Endothelial cell (in vitro differentiated cells): ENCODE measurements at regions not wholly inside any gene's neighbourhood (a gene's known extent, or its start where the extent isn't known, plus 50 kb on each side); places are given as distances from the start of the nearest gene placed in this dataset.
"Not testable (repeated sequence)": the region's sequence is repeated elsewhere in the genome, so short reads cannot be mapped to it uniquely, and the experiment has no call there.

Experiments
- DNase-seq: peaks from one replicate; pipeline ENCODE4 v3.0.0; 2021; ENCODE audit warnings: low spot score
- H3K27ac Mint-ChIP-seq: one replicate; pipeline ENCODE4 v1.8.0; 2021; ENCODE audit warnings: mixed read lengths, inconsistent platforms; ENCODE audit not compliant: unreplicated experiment
- H3K27me3 Mint-ChIP-seq: one replicate; pipeline ENCODE4 v1.8.0; 2021; ENCODE audit warnings: mild to moderate bottlenecking, moderate library complexity, mixed read lengths, inconsistent platforms; ENCODE audit not compliant: unreplicated experiment
- H3K36me3 Mint-ChIP-seq: one replicate; pipeline ENCODE4 v1.8.0; 2021; ENCODE audit warnings: mild to moderate bottlenecking, low read depth, mixed read lengths, inconsistent platforms; ENCODE audit not compliant: unreplicated experiment
- H3K4me1 Mint-ChIP-seq: one replicate; pipeline ENCODE4 v1.8.0; 2021; ENCODE audit warnings: mild to moderate bottlenecking, mixed read lengths, inconsistent platforms; ENCODE audit not compliant: unreplicated experiment
- H3K4me3 Mint-ChIP-seq: one replicate; pipeline ENCODE4 v1.8.0; 2021; ENCODE audit warnings: mild to moderate bottlenecking, mixed read lengths, inconsistent platforms; ENCODE audit not compliant: unreplicated experiment
- H3K9me3 Mint-ChIP-seq: one replicate; pipeline ENCODE4 v1.8.0; 2021; ENCODE audit warnings: mixed read lengths, inconsistent platforms; ENCODE audit not compliant: unreplicated experiment
- microRNA-seq: library from miRNA; unstranded; fragments of <30 nt; microRNA quantifications from one replicate; pipeline ENCODE4, GENCODE V29; 2020; ENCODE audit not compliant: unreplicated experiment
- TF ChIP-seq, protein P1 (sequence below): fragments of 200-600 bp; sonication (generic); IDR thresholded peaks from one replicate; pipeline ENCODE4 v1.5.0; 2021; ENCODE audit warnings: antibody characterized with exemption; ENCODE audit not compliant: unreplicated experiment

DNA sequence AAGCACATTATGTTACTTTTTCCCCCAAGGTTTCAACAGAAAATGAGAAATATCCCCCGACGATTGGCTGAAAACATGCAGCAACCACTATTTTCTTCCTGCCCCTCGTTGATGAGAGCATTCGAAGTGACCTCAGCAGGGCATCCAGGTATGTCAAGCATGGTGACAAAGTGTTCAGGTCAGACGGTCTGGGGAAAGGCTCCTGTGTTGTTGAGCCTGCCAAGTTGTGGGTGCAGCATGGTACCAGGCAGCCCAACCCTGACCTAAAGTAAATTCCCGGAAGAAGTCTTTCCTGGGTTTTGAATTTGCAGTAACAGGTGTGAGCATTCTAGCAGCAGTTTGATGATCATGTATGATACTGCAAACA, 51.7 kb upstream of the SEC14L1 start:
- no peak for DNase-seq
- peak overlapping the region; percentile 92 for H3K27ac Mint-ChIP-seq
- H3K9me3 Mint-ChIP-seq, result no peaks in the 10 kb centered on the region
- H3K4me1 Mint-ChIP-seq, result peaks cover 33% of the 10 kb centered on the region
- TF ChIP-seq, protein P1, sequence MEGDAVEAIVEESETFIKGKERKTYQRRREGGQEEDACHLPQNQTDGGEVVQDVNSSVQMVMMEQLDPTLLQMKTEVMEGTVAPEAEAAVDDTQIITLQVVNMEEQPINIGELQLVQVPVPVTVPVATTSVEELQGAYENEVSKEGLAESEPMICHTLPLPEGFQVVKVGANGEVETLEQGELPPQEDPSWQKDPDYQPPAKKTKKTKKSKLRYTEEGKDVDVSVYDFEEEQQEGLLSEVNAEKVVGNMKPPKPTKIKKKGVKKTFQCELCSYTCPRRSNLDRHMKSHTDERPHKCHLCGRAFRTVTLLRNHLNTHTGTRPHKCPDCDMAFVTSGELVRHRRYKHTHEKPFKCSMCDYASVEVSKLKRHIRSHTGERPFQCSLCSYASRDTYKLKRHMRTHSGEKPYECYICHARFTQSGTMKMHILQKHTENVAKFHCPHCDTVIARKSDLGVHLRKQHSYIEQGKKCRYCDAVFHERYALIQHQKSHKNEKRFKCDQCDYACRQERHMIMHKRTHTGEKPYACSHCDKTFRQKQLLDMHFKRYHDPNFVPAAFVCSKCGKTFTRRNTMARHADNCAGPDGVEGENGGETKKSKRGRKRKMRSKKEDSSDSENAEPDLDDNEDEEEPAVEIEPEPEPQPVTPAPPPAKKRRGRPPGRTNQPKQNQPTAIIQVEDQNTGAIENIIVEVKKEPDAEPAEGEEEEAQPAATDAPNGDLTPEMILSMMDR, result no peak
- peaks cover 2% of the 10 kb centered on the region for H3K27me3 Mint-ChIP-seq
- peak overlapping the region; percentile 93 for H3K4me3 Mint-ChIP-seq
- peaks cover 11% of the 10 kb centered on the region for H3K36me3 Mint-ChIP-seq

DNA sequence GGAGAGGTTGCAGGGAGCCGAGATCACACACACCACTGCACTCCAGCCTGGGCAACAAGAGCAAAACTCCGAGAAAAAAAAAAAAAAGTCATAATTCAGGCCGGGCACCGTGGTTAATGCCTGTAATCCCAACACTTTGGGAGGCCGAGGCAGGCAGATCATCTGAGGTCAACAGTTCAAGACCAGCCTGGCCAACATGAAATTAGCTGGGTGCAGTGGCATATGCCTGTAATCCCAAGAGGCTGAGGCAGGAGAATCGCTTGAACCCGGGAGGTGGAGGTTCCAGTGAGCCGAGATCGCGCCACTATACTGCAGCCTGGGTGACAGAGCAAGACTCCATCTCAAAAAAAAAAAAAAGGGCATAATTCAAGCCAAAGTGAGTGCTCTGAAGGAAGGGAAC, 50.8 kb upstream of the SEC14L1 start:
- H3K4me1 Mint-ChIP-seq, result peaks cover 33% of the 10 kb centered on the region
- DNase-seq, H3K9me3 Mint-ChIP-seq, H3K27ac Mint-ChIP-seq, H3K27me3 Mint-ChIP-seq, H3K4me3 Mint-ChIP-seq: not testable (repeated sequence)
- H3K36me3 Mint-ChIP-seq, result peaks cover 11% of the 10 kb centered on the region

DNA sequence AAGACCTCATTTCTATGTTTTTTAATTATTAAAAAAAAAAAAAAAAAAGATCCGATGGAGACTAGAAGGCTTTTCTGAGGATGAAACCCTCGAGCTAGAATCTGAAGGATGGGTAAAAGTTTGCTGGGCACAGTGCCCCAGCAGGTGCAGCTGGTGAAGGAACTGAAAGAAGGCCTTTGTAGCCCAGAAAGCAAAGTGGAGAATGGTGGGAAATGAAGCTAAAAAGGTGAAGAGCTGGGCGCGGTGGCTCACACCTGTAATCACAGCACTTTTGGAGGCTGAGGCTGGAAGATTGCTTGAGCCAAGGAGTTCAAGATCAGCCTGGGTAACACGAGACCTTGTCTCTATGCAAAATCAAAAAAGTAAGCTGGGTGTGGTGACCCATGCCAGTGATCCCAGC, 50.3 kb upstream of the SEC14L1 start:
- Mint-ChIP-seq H3K36me3 (peaks cover 11% of the 10 kb centered on the region), H3K27me3 (peaks cover 2% of the 10 kb centered on the region), H3K4me1 (peaks cover 33% of the 10 kb centered on the region), H3K9me3 (no peaks in the 10 kb centered on the region), H3K27ac (no peak overlapping the region), H3K4me3 (no peak overlapping the region)
- no peak for DNase-seq
- TF ChIP-seq, protein P1, result no peak

Small RNA genes in the stretch of these regions (microRNA-seq; reads per million reads assigned to microRNA genes)
- gene MIR6516, result 19.0 reads per million, percentile 66 among the genes with 10 or more reads in this experiment
